D721Med (cell line): ENCODE measurements at regions not wholly inside any gene's neighbourhood (a gene's known extent, or its start where the extent isn't known, plus 50 kb on each side); places are given as distances from the start of the nearest gene placed in this dataset.

Experiments used
- DNase-seq: peaks from one replicate; pipeline ENCODE4 v3.0.0; 2011; ENCODE audit warnings: low spot score; ENCODE audit not compliant: insufficient read length
- FAIRE-seq: peaks from 2 replicates; lab custom pipeline; 2011; peaks lifted over from hg19 to GRCh38; lab: Jason Lieb, UNC
- CTCF ChIP-seq: IDR thresholded peaks from 2 replicates; pipeline ENCODE4 v1.5.1; 2012; ENCODE audit warnings: mild to moderate bottlenecking, control low read depth; ENCODE audit not compliant: insufficient read depth; ENCODE audit errors: missing control alignments

DNA sequence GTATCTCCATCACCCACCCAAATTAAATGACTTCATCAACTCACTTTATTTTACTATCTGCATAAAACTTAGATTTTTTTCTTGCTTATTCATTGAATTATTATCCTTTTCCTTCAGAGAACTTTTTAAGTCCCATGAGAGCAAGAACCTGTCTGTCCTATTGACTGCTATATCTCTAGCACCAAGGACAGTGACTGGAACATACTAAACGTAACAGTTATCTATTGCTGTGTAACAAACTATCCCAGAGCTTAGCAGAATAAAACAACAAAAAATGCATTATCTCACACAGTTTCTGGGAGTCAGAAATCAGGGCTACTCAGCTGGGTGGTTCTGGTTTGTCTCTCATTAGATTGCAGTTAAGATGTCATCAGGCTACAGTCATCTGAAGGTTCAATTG is 401.7 kb upstream of the AUTS2 start:
- TF ChIP-seq CTCF = no peak
- FAIRE-seq (no peak), DNase-seq (no peak)

DNA sequence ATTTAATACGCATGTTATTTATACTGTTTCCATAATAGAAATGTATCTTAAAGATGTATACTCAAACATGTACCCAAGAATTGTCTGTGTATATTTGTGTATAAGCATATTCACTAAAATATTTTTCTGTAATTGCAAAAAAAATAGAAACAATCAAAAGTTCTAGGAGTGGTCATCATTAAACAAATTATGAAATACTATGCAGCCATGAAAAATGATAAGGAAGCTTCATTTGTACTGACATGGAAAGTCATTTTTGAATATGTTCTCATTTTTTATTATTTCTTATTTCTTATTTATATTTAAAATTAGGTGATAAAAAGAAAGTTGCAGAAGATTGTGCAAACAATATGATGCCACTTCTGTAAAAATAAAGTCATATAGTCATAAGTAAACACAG is 400.0 kb upstream of the AUTS2 start:
- TF ChIP-seq CTCF = no peak
- DNase-seq (no peak), FAIRE-seq (no peak)

- no peak for FAIRE-seq
- DNase-seq = no peak
- no peak for TF ChIP-seq CTCF
Observed at GRCh38 chr7:69199041-69199440, 399.2 kb upstream of the AUTS2 start.

DNA sequence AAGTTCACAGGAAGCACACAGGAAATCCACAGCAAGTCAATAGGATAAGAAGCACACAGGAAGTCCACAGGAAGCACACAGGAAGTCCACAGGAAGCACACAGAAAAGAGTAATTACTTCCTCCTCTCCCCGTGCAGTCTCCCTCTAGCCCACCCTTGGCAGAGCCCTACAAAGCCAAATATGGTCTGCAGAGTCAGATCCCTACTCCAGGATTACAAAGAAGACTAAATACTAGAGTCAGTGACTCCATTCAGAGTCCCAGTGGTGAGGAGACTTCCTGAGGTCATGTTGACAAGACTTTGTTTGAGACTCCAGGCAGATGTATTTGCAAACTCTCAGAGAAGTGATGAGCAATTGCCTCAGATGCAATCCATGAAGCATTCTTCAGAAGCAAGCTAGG is 398.6 kb upstream of the AUTS2 start:
- TF ChIP-seq CTCF = no peak
- no peak for FAIRE-seq
- no peak for DNase-seq

GRCh38 chr7:69203871-69204270 is 394.4 kb upstream of the AUTS2 start:
- no peak for TF ChIP-seq CTCF
- no peak for DNase-seq
- FAIRE-seq = no peak

DNA sequence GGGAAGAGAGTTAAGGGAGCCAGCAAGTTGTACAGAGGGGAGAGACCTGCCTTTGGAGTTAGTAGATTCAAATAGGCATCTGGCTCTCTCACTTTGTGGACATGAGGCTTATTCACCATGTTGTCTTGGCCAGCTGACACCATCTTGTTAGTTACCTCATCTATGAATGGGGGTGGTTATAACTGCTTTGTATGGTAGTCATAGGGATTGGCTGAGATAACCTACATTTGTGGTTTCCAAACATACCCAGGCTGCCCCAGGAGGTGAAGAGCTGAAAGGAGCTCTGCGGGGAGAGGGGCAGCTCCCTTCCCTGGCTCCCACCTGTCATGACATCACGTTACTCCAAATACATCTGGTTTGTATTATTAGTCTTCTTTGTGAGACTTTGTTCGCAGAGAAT is 393.3 kb upstream of the AUTS2 start:
- FAIRE-seq (no peak), DNase-seq (no peak)
- no peak for TF ChIP-seq CTCF

DNA sequence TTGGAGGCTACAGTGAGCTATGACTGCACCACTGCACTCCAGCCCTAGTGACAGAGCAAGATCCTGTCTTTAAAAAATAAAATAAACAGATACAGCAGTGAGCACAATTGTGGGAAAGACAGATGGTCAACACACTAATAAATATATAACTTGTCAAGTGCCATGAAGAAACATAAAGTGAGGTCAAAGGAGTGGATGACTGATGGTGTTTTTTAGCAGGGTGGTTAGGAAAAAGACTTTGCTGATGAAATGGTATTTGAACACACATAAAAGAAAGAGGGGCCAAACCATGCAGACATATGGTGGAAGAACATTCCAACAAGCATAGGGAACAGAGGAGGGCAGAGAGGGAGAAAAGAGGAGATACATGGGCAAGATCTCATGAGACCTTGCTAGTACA is 392.7 kb upstream of the AUTS2 start:
- DNase-seq = no peak
- FAIRE-seq = no peak
- no peak for TF ChIP-seq CTCF
